Pancreas (tissue), 10 donors: ENCODE measurements at regions not wholly inside any gene's neighbourhood (a gene's known extent, or its start where the extent isn't known, plus 50 kb on each side); places are given as distances from the start of the nearest gene placed in this dataset.
"Not testable (repeated sequence)": the region's sequence is repeated elsewhere in the genome, so short reads cannot be mapped to it uniquely, and the experiment has no call there.

ENCODE experiments used
- ATAC-seq, 4 donors: fragments of 200-7000 bp; cut with Tn5 transposase; one replicate each; pipeline versions ENCODE4 v1.8.0 to v1.9.1; 2020; ENCODE audit warnings: mild to moderate bottlenecking in 4 of 4, moderate library complexity in 4 of 4
- DNase-seq, 6 donors: peaks; one replicate each; pipeline ENCODE4 v3.0.0-alpha.2; 2020
- FAIRE-seq: peaks from 2 replicates; lab custom pipeline; 2012; peaks lifted over from hg19 to GRCh38; lab: Jason Lieb, UNC
- H3K27ac ChIP-seq, 4 donors: fragments of 200-600 bp; sonication (generic); 1 replicate in 3 of 4; 2 replicates in 1 of 4; pipeline versions ENCODE4 v1.5.0 to v1.8.0; 2020
- H3K27me3 ChIP-seq, 4 donors: fragments of 200-600 bp; one replicate each; pipeline ENCODE4 v1.8.0; 2021
- H3K36me3 ChIP-seq, 3 donors: fragments of 200-600 bp; sonication (generic) in 1 of 3; one replicate each; pipeline versions ENCODE4 v1.5.0 to v1.8.0; 2020 to 2021
- H3K4me1 ChIP-seq, 3 donors: fragments of 200-600 bp; one replicate each; pipeline ENCODE4 v1.8.0; 2021
- H3K4me3 ChIP-seq, 4 donors: fragments of 200-600 bp; sonication (generic) in 2 of 4; one replicate each; pipeline versions ENCODE4 v1.5.0 to v1.8.0; 2020 to 2021
- H3K9me3 ChIP-seq, 4 donors: fragments of 200-600 bp; one replicate each; pipeline ENCODE4 v1.8.0; 2021
- CTCF ChIP-seq, 4 donors: fragments of 200-600 bp; sonication (generic) in 3 of 4; IDR thresholded peaks; one replicate each; pipeline versions ENCODE4 v1.5.0 to v1.8.0; 2021; ENCODE audit warnings: antibody characterized with exemption in 4 of 4
- WGBS, 2 donors: extraction: QIAGEN DNeasy Blood & Tissue Kit; methylation state at CpG; one replicate each; pipeline ENCODE4 v1.1.7; 2013; 5-methylcytosine and 5-hydroxymethylcytosine counted together
- intact Hi-C, 3 donors: fragments of 100-400 bp; cut with DNase I; formaldehyde crosslinking; loops; one replicate each; pipeline versions ENCODE4 v1.11.1 to v1.14.2; 2022
- donor health status: healthy with polysubstance abuse.
- donor health status: DM: no; HTN: no; CAD: no; lungs with moderate emphysema.
- donor health status: DM: no; HTN: no; CAD: no.
- donor health status: control.
- donor health status: control.
- donor health status: Bipolar disorder and iron deficiency.
- donor health status: DM: yes; HTN: yes; CAD: no.
- donor health status: DM: no; HTN: no; CAD: no.
- donor health status: DM: no; HTN: no; CAD: no.
- donor health status: DM: yes; HTN: yes; CAD: no.

- no peak overlapping the region for H3K4me3 ChIP-seq
- no peaks in the 10 kb centered on the region for H3K27me3 ChIP-seq
- ATAC-seq (no peak), DNase-seq (no peak), FAIRE-seq (no peak)
- intact Hi-C loops: no loop called here
- H3K9me3 ChIP-seq: no peaks in the 10 kb centered on the region
- WGBS, 2 donors: 80 to 81% methylated on average over 3 of the region's 3 CpGs
- no peak overlapping the region for H3K27ac ChIP-seq
- H3K36me3 ChIP-seq: no peaks in the 10 kb centered on the region
- no peaks in the 10 kb centered on the region for H3K4me1 ChIP-seq
- TF ChIP-seq CTCF (IDR thresholded peaks at IDR 0.05): no peak
These were observed 134.6 kb upstream of the PRSS3 start for GRCh38 chr9:33660772-33661171.

- no peak for TF ChIP-seq CTCF (IDR thresholded peaks at IDR 0.05)
- Histone ChIP-seq H3K36me3 (no peaks in the 10 kb centered on the region), H3K4me1 (no peaks in the 10 kb centered on the region), H3K27me3 (no peaks in the 10 kb centered on the region), H3K27ac (no peak overlapping the region), H3K9me3 (no peaks in the 10 kb centered on the region), H3K4me3 (no peak overlapping the region)
- intact Hi-C loops: no loop called here
- ATAC-seq (no peak), FAIRE-seq (no peak), DNase-seq (no peak)
- 81 to 88% methylated on average over 3 of the region's 3 CpGs for whole genome bisulfite sequencing, 2 donors
These were observed 134.2 kb upstream of the PRSS3 start for GRCh38 chr9:33661176-33661575.

GRCh38 chr9:33662871-33663270 lies 132.5 kb upstream of the PRSS3 start:
- H3K27me3 ChIP-seq: no peaks in the 10 kb centered on the region
- no peaks in the 10 kb centered on the region for H3K36me3 ChIP-seq
- H3K4me1 ChIP-seq: no peaks in the 10 kb centered on the region
- 32 to 52% methylated on average over 1 of the region's 1 CpG for WGBS, 2 donors
- no peak for ATAC-seq
- intact Hi-C loops: no loop called here
- no peak for DNase-seq
- no peak for FAIRE-seq
- H3K9me3 ChIP-seq: no peaks in the 10 kb centered on the region
- TF ChIP-seq CTCF (IDR thresholded peaks at IDR 0.05): no peak
- H3K27ac ChIP-seq: no peak overlapping the region
- H3K4me3 ChIP-seq: no peak overlapping the region

GRCh38 chr9:33676194-33676745 lies 119.1 kb upstream of the PRSS3 start:
- not testable (repeated sequence) for FAIRE-seq
- ATAC-seq: peak in 1 of 4 donors; percentile 10

GRCh38 chr9:33676746-33677505 lies 118.4 kb upstream of the PRSS3 start:
- no peak for TF ChIP-seq CTCF (IDR thresholded peaks at IDR 0.05)
- intact Hi-C loops: no loop called here

More at GRCh38 chr9:33676194-33676745, 119.1 kb upstream of the PRSS3 start:
- H3K4me1 ChIP-seq, H3K36me3 ChIP-seq, H3K9me3 ChIP-seq, H3K27me3 ChIP-seq, DNase-seq, intact Hi-C loops: not testable (repeated sequence)
- 49 to 51% methylated on average over 8 of the region's 8 CpGs for WGBS, 2 donors
- Histone ChIP-seq H3K4me3 (peak overlapping the region in 3 of 4 donors; percentile 41 to 68 (median 54)), H3K27ac (peak overlapping the region in 2 of 4 donors; percentile 26 to 30)

More at GRCh38 chr9:33676746-33677505, 118.4 kb upstream of the PRSS3 start:
- DNase-seq: peak; percentile 18 to 81 (median 35)
- FAIRE-seq: no peak
- Histone ChIP-seq H3K27me3 (no peaks in the 10 kb centered on the region), H3K4me3 (peak overlapping the region; percentile 18 to 68 (median 48)), H3K9me3 (no peaks in the 10 kb centered on the region), H3K36me3 (no peaks in the 10 kb centered on the region), H3K27ac (peak overlapping the region in 2 of 4 donors; percentile 26 to 30), H3K4me1 (no peaks in the 10 kb centered on the region)
- peak; percentile 83 to 95 (median 92) for ATAC-seq
- 1 to 2% methylated on average over 43 to 78 of the region's 78 CpGs for WGBS, 2 donors
